ENCODE measurements at regions not wholly inside any gene's neighbourhood (a gene's known extent, or its start where the extent isn't known, plus 50 kb on each side); places are given as distances from the start of the nearest gene placed in this dataset.

- H3K9me3 ChIP-seq, result no peaks in the 10 kb centered on the region
- no peaks in the 10 kb centered on the region for H3K27me3 ChIP-seq
- no peaks in the 10 kb centered on the region for H3K4me1 ChIP-seq
- no peaks in the 10 kb centered on the region for H3K36me3 ChIP-seq
- intact Hi-C loops (cut with DNase I), result no loop called here
- H3K27ac ChIP-seq, result no peak overlapping the region
- TF ChIP-seq CTCF (IDR thresholded peaks at IDR 0.05) (no peak), POLR2A (IDR thresholded peaks at IDR 0.05) (no peak)
- no peak for DNase-seq
- WGBS, 2 donors, result 70 to 75% methylated on average over 13 to 18 of the region's 28 CpGs
- no peak overlapping the region for H3K4me3 ChIP-seq
Measured at GRCh38 chr22:48679656-48680555, 1147.8 kb downstream of the BRD1 start.

GRCh38 chr22:48678171-48679135, 1149.2 kb downstream of the BRD1 start:
- 72 to 77% methylated on average over 32 to 34 of the region's 38 CpGs for WGBS, 2 donors
- no peak for DNase-seq

GRCh38 chr22:48677621-48678020, 1150.1 kb downstream of the BRD1 start:
- H3K4me1 ChIP-seq, result no peaks in the 10 kb centered on the region
- DNase-seq, result no peak
- 40 to 92% methylated on average over 1 to 3 of the region's 7 CpGs for WGBS, 2 donors
- no peaks in the 10 kb centered on the region for H3K27me3 ChIP-seq
- peaks cover 0 to 21% (median 5%) of the 10 kb centered on the region in 3 donors for H3K9me3 ChIP-seq
- intact Hi-C loops (cut with DNase I), result no loop called here
- no peak for TF ChIP-seq POLR2A (IDR thresholded peaks at IDR 0.05)
- TF ChIP-seq CTCF (IDR thresholded peaks at IDR 0.05), result no peak
- H3K4me3 ChIP-seq, result no peak overlapping the region
- no peak overlapping the region for H3K27ac ChIP-seq
- H3K36me3 ChIP-seq, result no peaks in the 10 kb centered on the region

More at GRCh38 chr22:48678171-48679135, 1149.2 kb downstream of the BRD1 start:
- intact Hi-C loops (cut with DNase I), result no loop called here
- H3K27me3 ChIP-seq, result no peaks in the 10 kb centered on the region
- no peaks in the 10 kb centered on the region for H3K4me1 ChIP-seq
- TF ChIP-seq POLR2A (IDR thresholded peaks at IDR 0.05) (no peak), CTCF (IDR thresholded peaks at IDR 0.05) (no peak)
- no peak overlapping the region for H3K27ac ChIP-seq
- H3K36me3 ChIP-seq, result no peaks in the 10 kb centered on the region
- no peak overlapping the region for H3K4me3 ChIP-seq
- H3K9me3 ChIP-seq, result peaks cover 0 to 12% (median under 1%) of the 10 kb centered on the region in 3 donors

- 83% methylated on average over 12 of the region's 17 CpGs; no CpG with 5 or more reads in 1 of the 2 donors for WGBS, 2 donors
- H3K4me3 ChIP-seq, result no peak overlapping the region
- intact Hi-C loops (cut with DNase I), result no loop called here
- DNase-seq, result no peak
- no peaks in the 10 kb centered on the region for H3K27me3 ChIP-seq
- no peaks in the 10 kb centered on the region for H3K4me1 ChIP-seq
- peaks cover 0 to 26% (median 10%) of the 10 kb centered on the region in 3 donors for H3K9me3 ChIP-seq
- TF ChIP-seq CTCF (IDR thresholded peaks at IDR 0.05) (no peak), POLR2A (IDR thresholded peaks at IDR 0.05) (no peak)
- H3K27ac ChIP-seq, result no peak overlapping the region
- no peaks in the 10 kb centered on the region for H3K36me3 ChIP-seq
Measured at GRCh38 chr22:48677168-48677520, 1150.5 kb downstream of the BRD1 start.

Data from esophagus squamous epithelium (tissue), 5 donors.